ENCODE measurements at regions not wholly inside any gene's neighbourhood (a gene's known extent, or its start where the extent isn't known, plus 50 kb on each side); places are given as distances from the start of the nearest gene placed in this dataset.

DNA sequence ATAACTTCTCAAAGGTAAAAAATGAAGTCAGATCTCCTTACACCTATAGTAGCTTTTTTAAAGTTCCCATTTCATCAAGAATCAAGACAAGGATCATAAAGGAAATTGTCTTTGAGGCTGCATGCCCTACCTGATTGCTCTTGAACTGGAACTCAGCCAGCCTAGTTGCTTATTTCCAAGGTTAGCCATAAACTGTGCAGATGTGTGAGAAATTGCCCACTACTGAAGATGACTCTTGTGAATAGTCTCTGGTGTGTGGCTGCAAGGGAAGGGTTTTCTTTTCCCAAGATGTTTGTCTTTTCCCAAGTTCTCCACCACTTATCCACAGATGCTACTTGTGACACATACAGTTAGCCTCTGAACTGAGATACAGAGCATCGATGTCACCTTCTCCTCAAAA lies 81.7 kb upstream of the DUSP10 start:
- no peaks in the 10 kb centered on the region for H3K9me3 ChIP-seq (ENCODE audit: low read depth, low read length)
- no peak overlapping the region for H3K4me3 ChIP-seq (ENCODE audit: low read length)
- H3K27me3 ChIP-seq (ENCODE audit: insufficient read depth, low read length) = no peaks in the 10 kb centered on the region
- H3K4me1 ChIP-seq (ENCODE audit: insufficient read depth, low read length) = peaks cover 7% of the 10 kb centered on the region

DNA sequence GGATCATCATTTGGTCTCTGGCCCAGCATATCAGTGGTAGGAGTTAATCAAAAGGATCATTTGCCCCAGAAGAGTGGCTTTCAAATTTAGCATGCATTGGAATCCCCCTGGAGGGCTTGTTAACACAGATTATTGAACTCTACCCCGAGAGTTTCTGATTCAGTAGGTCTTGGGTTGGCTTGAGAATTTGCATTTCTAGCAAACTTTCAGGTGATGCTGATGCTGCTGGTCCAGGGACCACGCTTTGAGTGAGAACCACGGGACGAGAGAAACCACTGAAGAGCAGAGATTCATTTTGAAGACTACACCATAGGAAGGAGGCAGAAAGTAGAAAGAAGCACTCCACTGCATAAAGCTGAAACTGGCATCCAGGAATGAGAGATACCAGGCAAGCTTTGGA lies 81.3 kb upstream of the DUSP10 start:
- Histone ChIP-seq H3K4me3 (ENCODE audit: low read length) (no peak overlapping the region), H3K27me3 (ENCODE audit: insufficient read depth, low read length) (no peaks in the 10 kb centered on the region), H3K9me3 (ENCODE audit: low read depth, low read length) (no peaks in the 10 kb centered on the region), H3K4me1 (ENCODE audit: insufficient read depth, low read length) (peaks cover 7% of the 10 kb centered on the region)

DNA sequence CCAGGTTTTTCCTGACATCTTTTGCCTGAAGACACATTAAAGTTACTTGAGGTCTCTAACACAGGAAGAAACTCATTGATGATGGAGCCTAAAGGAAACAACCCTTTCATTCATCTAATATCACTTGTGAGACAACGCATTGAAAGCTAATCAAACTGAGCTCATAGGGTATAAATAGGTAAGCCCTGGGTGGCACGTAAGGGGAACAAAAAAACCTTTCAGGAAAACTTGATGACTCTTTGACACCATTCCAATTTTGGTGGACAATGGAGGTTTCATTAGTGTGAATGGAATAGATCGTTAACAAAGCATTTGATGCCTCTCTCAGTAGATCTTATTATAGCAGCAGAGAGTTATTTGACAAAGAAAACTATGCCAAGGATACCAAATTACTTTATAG lies 80.7 kb upstream of the DUSP10 start:
- H3K27me3 ChIP-seq (ENCODE audit: insufficient read depth, low read length) = no peaks in the 10 kb centered on the region
- H3K4me3 ChIP-seq (ENCODE audit: low read length) = no peak overlapping the region
- peaks cover 7% of the 10 kb centered on the region for H3K4me1 ChIP-seq (ENCODE audit: insufficient read depth, low read length)
- no peaks in the 10 kb centered on the region for H3K9me3 ChIP-seq (ENCODE audit: low read depth, low read length)

DNA sequence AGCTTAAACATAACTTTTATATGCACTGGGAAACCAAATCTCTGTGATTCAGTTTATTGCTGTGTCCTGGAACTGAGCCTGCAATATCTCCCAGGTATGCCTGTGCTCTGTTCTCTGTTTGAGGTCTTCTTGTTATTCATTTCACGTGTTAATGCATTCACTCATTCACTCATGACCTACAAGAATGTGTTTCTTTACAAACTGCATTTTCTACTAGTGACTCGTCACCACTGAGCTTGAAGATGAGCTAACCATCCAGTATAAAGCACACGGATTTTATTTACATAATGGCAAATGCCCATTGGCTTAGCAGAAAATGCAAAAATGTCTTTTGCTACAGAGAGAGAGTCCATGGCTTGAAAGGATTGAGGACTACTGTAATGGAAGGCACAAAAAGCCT lies 75.0 kb upstream of the DUSP10 start:
- no peaks in the 10 kb centered on the region for H3K4me1 ChIP-seq (ENCODE audit: insufficient read depth, low read length)
- H3K4me3 ChIP-seq (ENCODE audit: low read length) = no peak overlapping the region
- H3K27me3 ChIP-seq (ENCODE audit: insufficient read depth, low read length) = no peaks in the 10 kb centered on the region
- no peaks in the 10 kb centered on the region for H3K9me3 ChIP-seq (ENCODE audit: low read depth, low read length)

DNA sequence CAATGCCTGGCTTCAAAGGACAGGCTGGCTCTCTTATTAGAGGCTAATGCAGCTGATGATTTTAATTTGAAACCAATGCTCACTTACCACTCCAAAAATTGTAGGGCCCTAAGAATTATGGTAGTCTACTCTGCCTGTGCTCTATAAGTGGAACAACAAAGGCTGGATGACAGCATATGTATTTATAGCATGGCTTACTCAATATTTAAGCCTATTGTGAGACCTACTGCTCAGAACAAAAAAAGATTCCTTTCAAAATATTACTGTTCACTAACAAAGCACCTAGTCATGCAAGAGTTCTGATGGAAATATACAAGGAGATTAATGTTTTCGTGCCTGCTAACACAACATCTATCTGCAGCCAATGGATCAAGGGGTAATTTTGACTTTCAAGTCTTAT lies 73.8 kb upstream of the DUSP10 start:
- H3K4me1 ChIP-seq (ENCODE audit: insufficient read depth, low read length) = peaks cover 2% of the 10 kb centered on the region
- H3K4me3 ChIP-seq (ENCODE audit: low read length) = no peak overlapping the region
- no peaks in the 10 kb centered on the region for H3K9me3 ChIP-seq (ENCODE audit: low read depth, low read length)
- H3K27me3 ChIP-seq (ENCODE audit: insufficient read depth, low read length) = no peaks in the 10 kb centered on the region

DNA sequence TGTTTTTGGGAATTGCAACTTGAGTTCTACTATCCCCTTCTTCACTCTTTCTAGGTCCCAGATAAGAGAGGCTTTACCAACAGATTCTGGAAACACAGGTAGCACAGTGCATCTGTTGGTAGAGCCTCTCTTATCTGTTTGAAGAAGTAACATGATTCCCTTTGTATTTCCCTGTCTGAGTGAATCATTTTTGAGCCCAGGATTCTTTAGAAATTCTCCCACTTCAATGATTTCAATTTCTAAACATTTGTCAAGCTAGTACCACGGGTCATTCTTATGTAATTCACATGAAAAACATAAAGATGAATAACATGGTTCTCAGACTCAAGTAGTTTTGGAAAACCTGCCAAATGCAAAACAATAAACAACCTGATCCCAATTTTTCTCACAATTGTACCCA lies 72.0 kb upstream of the DUSP10 start:
- Histone ChIP-seq H3K4me3 (ENCODE audit: low read length) (no peak overlapping the region), H3K4me1 (ENCODE audit: insufficient read depth, low read length) (peaks cover 14% of the 10 kb centered on the region), H3K27me3 (ENCODE audit: insufficient read depth, low read length) (no peaks in the 10 kb centered on the region), H3K9me3 (ENCODE audit: low read depth, low read length) (no peaks in the 10 kb centered on the region)

DNA sequence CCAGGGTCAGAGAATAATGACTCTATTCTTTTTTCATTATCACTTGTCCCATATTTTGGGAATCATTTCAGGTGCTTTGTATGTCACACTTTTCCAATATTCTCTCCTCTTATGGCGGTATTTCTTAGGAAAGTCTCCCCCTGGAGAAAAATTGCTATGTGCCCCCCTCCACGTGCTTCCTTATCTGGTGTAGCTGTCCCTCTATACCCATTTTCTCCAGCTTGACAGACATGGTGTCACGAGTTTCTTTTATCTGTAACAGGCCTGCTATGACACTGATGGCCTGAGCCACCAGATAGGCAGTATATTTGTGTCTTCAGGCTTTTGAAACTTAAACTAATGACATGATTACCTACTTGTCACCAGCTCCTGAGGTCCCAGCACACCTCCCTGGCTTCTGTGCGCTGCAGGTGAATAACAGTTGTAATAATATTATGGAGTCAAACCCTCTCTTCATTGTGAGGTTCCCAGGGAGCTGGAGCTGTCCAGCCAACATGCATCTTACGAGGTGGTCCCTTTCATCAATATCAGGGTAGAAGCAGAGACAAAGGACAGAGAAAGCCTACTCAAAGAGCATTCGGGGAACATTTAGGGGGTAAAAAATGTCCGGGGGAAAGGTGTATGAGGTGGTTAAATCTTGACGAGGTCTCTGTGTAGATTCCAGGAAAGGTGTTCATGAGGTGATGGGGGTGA lies 71.2 kb upstream of the DUSP10 start:
- Histone ChIP-seq H3K27me3 (ENCODE audit: insufficient read depth, low read length) (no peaks in the 10 kb centered on the region), H3K9me3 (ENCODE audit: low read depth, low read length) (no peaks in the 10 kb centered on the region), H3K4me1 (ENCODE audit: insufficient read depth, low read length) (peaks cover 14% of the 10 kb centered on the region), H3K4me3 (ENCODE audit: low read length) (no peak overlapping the region)

DNA sequence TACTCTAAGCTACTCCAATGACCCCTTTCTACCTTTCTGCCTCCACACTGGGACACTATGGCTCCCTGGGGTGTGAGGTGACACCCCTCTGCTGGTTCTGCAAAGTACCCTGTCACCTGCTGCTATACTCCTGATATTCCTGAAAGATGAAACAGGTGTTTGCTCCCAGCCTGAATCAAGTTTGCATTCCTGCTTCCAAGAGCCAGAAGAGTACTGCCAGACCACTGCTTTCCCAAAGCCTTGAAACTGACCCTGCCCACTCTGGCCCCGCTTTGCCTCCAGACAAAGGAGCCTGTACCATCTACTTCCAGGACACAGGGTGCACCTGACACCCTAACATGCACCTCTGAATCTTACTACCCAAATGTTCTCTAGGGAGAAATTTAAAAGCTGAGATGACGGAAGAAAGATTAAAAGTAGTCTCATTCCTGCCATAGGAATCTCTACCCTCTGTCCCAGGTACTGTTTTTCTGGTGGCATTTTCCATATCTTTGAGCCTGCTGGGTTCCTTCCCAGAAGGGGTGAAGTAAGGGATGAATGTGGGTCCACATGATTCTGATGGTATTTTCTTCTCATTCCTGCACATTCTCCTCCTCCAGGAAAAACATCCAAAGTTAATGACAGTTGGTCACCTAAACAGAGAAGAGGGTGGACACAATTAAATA lies 70.3 kb upstream of the DUSP10 start:
- Histone ChIP-seq H3K4me3 (ENCODE audit: low read length) (no peak overlapping the region), H3K27me3 (ENCODE audit: insufficient read depth, low read length) (no peaks in the 10 kb centered on the region), H3K9me3 (ENCODE audit: low read depth, low read length) (no peaks in the 10 kb centered on the region), H3K4me1 (ENCODE audit: insufficient read depth, low read length) (peaks cover 14% of the 10 kb centered on the region)

DNA sequence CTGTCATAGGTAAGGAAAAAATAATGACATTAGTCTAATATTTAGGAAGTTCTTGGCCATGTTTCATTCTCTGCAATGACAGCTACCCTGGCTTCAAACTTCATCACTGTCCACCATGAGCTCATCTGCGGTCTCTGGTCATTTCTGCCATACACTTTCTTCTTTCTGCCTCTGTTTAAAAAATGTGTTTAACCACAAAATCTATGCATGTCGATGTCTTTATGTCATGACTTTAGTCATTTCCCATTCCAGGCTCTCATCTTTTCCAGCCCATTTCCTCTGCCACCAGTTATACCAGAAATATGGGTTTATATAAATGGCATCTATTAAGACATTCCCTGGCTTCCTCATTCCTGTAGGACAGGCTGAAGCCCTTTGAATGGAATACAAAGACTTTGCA lies 68.5 kb upstream of the DUSP10 start:
- Histone ChIP-seq H3K4me3 (ENCODE audit: low read length) (no peak overlapping the region), H3K27me3 (ENCODE audit: insufficient read depth, low read length) (no peaks in the 10 kb centered on the region), H3K4me1 (ENCODE audit: insufficient read depth, low read length) (peaks cover 18% of the 10 kb centered on the region), H3K9me3 (ENCODE audit: low read depth, low read length) (no peaks in the 10 kb centered on the region)

DNA sequence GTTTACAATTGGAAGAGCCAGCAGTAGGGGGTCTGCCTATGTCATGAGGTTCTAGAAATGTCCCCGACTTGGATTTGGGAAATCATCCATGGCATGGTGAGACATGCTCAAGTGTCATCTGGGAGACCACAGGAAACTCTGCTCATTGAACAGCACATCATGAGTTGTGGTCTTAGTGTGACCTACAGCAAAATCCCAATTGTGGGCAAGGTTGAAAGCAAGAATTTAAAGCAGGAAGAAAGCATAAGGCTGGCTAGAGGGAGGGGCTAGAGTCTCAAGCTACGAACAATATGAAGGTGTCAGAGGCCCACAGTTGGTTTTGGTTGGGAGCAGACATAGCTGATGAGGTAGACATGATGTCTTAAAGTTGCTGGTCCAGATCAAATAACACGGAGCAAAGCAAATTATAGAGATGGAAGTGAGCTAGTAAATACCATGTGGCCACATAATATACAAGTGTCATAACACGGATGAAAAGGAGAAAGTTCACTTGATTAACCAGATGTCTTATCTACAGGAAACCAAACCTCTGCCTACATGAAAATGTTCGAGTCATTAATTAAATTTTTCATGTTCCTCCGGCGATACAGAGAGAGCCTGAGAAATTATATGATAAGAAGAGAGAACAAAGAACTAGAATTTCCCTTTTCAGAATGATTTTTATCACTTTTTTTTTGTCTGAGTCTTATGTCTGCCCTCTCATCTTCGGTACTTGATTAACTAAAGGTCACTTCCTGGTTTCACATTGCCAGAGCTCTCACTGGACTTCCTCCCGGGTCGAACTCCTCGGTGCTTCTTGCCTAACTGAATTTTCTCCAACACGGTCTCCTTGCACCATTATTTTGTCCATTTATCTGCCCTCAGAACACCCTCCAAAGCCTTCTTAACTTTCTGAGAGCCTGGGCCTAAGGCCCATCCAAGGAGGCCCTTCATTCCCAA lies 67.5 kb upstream of the DUSP10 start:
- Histone ChIP-seq H3K4me1 (ENCODE audit: insufficient read depth, low read length) (peaks cover 18% of the 10 kb centered on the region), H3K9me3 (ENCODE audit: low read depth, low read length) (no peaks in the 10 kb centered on the region), H3K4me3 (ENCODE audit: low read length) (no peak overlapping the region), H3K27me3 (ENCODE audit: insufficient read depth, low read length) (no peaks in the 10 kb centered on the region)

DNA sequence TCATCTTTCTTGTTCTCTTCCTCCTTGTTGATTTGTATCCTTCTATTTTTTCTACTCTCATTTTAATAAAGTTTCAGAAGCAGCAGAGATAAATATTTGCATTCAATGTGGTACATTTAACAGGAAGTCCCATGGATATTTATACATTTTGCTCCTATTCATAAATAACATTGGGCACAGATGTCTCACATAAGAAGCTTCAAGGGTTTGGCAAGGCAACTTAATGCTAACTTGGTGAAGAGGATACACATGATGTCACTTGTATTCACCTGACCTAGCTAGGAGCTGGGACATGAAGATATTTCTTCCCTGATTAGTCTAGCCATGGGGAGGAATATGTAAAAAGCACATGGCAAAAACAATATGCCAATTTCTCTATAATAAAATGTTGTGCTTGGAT lies 65.1 kb upstream of the DUSP10 start:
- no peaks in the 10 kb centered on the region for H3K9me3 ChIP-seq (ENCODE audit: low read depth, low read length)
- no peak overlapping the region for H3K4me3 ChIP-seq (ENCODE audit: low read length)
- peaks cover 18% of the 10 kb centered on the region for H3K4me1 ChIP-seq (ENCODE audit: insufficient read depth, low read length)
- no peaks in the 10 kb centered on the region for H3K27me3 ChIP-seq (ENCODE audit: insufficient read depth, low read length)

DNA sequence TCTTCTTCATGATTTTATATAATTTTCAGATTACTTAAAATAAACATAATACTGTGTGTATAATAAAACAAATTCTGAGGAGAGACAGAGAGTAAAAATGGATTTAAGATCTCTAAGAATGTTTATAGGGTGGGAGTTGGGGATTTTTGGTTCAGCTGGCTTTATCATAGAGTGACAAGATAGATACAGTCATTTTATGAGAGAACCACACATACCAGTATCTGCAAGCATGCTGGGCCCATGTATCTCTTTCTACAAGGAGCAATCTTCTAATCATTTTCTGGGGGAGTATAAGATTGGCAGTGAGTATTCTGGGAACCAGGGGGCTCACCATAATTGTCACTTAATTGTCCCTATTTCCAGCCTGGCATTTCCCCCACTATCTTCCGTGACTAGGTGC lies 64.3 kb upstream of the DUSP10 start:
- H3K4me1 ChIP-seq (ENCODE audit: insufficient read depth, low read length) = peaks cover 18% of the 10 kb centered on the region

DNA sequence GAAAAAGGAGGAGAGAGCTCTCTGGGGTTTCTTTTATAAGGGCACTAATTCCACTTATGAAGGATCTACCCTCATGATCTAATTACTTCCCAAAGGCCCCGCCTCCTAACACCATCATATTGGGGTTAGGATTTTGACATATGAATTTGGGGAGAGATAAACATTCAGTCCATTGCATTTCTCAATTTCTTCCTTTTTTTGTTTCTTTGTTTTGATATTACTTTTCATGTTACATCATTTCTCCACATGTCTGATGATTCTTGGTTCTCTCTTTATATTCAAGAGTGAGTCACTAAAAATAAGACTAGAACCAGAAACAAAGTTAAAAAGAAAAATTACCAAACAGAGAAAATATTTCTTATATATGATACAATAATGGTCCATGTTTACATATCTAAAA lies 63.2 kb upstream of the DUSP10 start:
- H3K4me3 ChIP-seq (ENCODE audit: low read length) = no peak overlapping the region
- no peaks in the 10 kb centered on the region for H3K27me3 ChIP-seq (ENCODE audit: insufficient read depth, low read length)
- H3K4me1 ChIP-seq (ENCODE audit: insufficient read depth, low read length) = peaks cover 13% of the 10 kb centered on the region

More for the DNA sequence above, 64.3 kb upstream of the DUSP10 start:
- Histone ChIP-seq H3K4me3 (ENCODE audit: low read length) (no peak overlapping the region), H3K27me3 (ENCODE audit: insufficient read depth, low read length) (no peaks in the 10 kb centered on the region), H3K9me3 (ENCODE audit: low read depth, low read length) (no peaks in the 10 kb centered on the region)

DNA sequence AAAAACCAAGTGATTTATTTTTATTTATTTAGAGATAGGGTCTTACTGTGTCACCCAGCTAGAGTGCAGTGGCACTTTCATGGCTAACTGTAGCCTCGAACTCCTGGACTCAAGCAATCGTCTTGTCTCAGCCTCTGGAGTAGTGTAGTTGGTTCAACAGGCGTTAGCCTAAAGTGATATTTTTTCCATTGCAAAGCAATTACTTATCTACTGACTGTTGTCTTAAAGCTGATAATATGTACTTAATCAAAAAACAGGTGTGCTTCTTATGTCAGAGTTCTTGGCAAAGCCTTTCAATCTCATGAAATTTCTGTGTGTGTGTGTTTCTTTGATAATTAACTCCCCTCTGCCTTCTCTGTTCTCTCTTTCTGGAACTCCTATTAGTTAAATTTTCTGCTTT lies 62.4 kb upstream of the DUSP10 start:
- Histone ChIP-seq H3K9me3 (ENCODE audit: low read depth, low read length) (peaks cover 6% of the 10 kb centered on the region), H3K4me3 (ENCODE audit: low read length) (no peak overlapping the region), H3K27me3 (ENCODE audit: insufficient read depth, low read length) (no peaks in the 10 kb centered on the region), H3K4me1 (ENCODE audit: insufficient read depth, low read length) (peaks cover 7% of the 10 kb centered on the region)

More for the DNA sequence above, 63.2 kb upstream of the DUSP10 start:
- H3K9me3 ChIP-seq (ENCODE audit: low read depth, low read length) = no peaks in the 10 kb centered on the region

DNA sequence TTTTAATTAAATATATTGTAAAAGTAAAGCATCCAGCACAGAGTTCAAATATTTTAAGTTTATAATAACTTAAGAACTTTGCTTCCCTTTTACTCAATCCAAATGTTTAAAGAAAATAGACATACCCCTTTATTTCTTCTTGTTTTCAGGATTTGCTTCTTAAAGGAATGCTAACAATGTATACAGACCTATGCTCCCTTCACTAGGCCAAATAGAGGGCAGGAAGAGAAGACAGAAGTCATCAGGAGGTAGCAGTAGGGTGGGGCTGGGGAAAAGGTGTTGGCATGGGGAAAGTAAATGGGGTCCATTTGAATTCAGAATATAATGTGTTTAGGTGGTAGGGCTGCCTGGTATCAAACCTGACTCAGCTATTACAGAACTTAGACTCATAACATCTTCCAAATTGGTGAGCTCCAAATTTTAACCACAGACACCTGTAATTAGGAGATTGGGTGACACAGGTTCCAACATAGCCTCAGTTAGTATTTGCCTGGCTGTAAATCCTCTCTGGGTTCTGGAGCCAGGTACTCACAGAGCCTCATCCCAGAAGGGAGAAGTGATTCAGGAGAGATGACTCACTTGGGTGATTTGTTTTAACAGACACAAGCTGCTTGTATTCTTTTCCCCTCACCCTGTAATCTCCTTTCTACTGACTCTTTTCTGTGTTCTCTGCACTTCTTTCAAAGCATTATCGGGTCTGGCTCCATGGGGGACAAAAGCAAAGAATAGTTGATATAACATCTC lies 60.1 kb upstream of the DUSP10 start:
- Histone ChIP-seq H3K9me3 (ENCODE audit: low read depth, low read length) (peaks cover 7% of the 10 kb centered on the region), H3K27me3 (ENCODE audit: insufficient read depth, low read length) (no peaks in the 10 kb centered on the region), H3K4me3 (ENCODE audit: low read length) (no peak overlapping the region), H3K4me1 (ENCODE audit: insufficient read depth, low read length) (peaks cover 4% of the 10 kb centered on the region)

All from mononuclear cell (primary cell).